ENCODE measurements at regions not wholly inside any gene's neighbourhood (a gene's known extent, or its start where the extent isn't known, plus 50 kb on each side); places are given as distances from the start of the nearest gene placed in this dataset.

- TF ChIP-seq MCM2 (IDR thresholded peaks at IDR 0.05; ENCODE audit: low read depth) (no peak), GATA2 (CRISPR knock-in tag; IDR thresholded peaks at IDR 0.05) (no peak), RBM22 (IDR thresholded peaks at IDR 0.05; ENCODE audit: low read depth, low read length, poor library complexity, severe bottlenecking) (no peak), ATF7 (IDR thresholded peaks at IDR 0.05) (no peak), ATF2 (CRISPR knock-in tag; IDR thresholded peaks at IDR 0.05) (no peak), YY1 (IDR thresholded peaks at IDR 0.05; ENCODE audit: borderline replicate concordance in 1 of 3, control insufficient read depth in 1 of 3, extremely low read depth in 1 of 3, insufficient read depth in 3 of 3, insufficient read length in 1 of 3, insufficient replicate concordance in 2 of 3, low read depth in 1 of 3, low read length in 2 of 3) (no peak)
Measured at GRCh38 chr2:128432423-128432822, 113.8 kb upstream of the HS6ST1 start.
